ENCODE measurements at regions not wholly inside any gene's neighbourhood (a gene's known extent, or its start where the extent isn't known, plus 50 kb on each side); places are given as distances from the start of the nearest gene placed in this dataset.

DNA sequence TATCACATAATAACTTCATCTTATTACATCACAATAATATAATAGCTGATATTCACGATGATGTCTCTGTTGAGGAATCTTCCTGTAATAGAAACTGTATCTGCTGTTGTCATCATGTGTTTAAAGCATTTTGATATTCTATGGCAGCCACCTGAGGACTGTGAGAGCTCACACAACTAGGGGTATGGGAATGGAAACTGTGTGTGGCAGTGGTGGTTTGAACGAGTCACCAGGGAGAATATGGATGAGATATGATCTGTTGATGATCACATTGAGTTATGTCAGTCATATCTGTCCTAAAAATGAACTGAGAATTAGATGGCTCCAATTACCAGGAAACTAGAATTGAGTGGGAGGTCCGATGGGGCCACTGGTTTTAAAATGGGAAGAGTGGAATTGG lies 169.6 kb downstream of the MID1IP1 start:
- Histone ChIP-seq H3K79me2 (replicated peaks; ENCODE audit: insufficient read depth, low read length) (no peaks in the 10 kb centered on the region), H3K9me3 (ENCODE audit: low read length) (no peaks in the 10 kb centered on the region), H3K9me2 (ENCODE audit: insufficient read depth, low read length) (no peaks in the 10 kb centered on the region), H4K20me1 (ENCODE audit: insufficient read depth) (no peaks in the 10 kb centered on the region), H2AFZ (ENCODE audit: low read depth, low read length) (no peak overlapping the region), H3K27ac (ENCODE audit: low read length) (no peak overlapping the region), H3K36me3 (ENCODE audit: insufficient read depth, low read length) (no peaks in the 10 kb centered on the region), H3K27me3 (ENCODE audit: insufficient read depth, low read depth, low read length) (no peaks in the 10 kb centered on the region), H3K4me2 (ENCODE audit: low read length) (no peak overlapping the region), H3K4me3 (ENCODE audit: low read length) (no peak overlapping the region), H3F3A (ENCODE audit: insufficient read depth, low read length, poor library complexity, severe bottlenecking) (no peaks in the 10 kb centered on the region), H3K9ac (ENCODE audit: low read length) (no peak overlapping the region)
- TF ChIP-seq SMC3 (conservative IDR thresholded peaks at IDR 0.05; ENCODE audit: poor library complexity): no peak
- TF ChIP-seq, protein P1, sequence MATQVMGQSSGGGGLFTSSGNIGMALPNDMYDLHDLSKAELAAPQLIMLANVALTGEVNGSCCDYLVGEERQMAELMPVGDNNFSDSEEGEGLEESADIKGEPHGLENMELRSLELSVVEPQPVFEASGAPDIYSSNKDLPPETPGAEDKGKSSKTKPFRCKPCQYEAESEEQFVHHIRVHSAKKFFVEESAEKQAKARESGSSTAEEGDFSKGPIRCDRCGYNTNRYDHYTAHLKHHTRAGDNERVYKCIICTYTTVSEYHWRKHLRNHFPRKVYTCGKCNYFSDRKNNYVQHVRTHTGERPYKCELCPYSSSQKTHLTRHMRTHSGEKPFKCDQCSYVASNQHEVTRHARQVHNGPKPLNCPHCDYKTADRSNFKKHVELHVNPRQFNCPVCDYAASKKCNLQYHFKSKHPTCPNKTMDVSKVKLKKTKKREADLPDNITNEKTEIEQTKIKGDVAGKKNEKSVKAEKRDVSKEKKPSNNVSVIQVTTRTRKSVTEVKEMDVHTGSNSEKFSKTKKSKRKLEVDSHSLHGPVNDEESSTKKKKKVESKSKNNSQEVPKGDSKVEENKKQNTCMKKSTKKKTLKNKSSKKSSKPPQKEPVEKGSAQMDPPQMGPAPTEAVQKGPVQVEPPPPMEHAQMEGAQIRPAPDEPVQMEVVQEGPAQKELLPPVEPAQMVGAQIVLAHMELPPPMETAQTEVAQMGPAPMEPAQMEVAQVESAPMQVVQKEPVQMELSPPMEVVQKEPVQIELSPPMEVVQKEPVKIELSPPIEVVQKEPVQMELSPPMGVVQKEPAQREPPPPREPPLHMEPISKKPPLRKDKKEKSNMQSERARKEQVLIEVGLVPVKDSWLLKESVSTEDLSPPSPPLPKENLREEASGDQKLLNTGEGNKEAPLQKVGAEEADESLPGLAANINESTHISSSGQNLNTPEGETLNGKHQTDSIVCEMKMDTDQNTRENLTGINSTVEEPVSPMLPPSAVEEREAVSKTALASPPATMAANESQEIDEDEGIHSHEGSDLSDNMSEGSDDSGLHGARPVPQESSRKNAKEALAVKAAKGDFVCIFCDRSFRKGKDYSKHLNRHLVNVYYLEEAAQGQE (IDR thresholded peaks at IDR 0.05; ENCODE audit: borderline replicate concordance): no peak
- no peak for TF ChIP-seq EZH2 (IDR thresholded peaks at IDR 0.05; ENCODE audit: borderline replicate concordance, insufficient read depth, low read length, poor library complexity, severe bottlenecking)
- TF ChIP-seq TAF1 (IDR thresholded peaks at IDR 0.05; ENCODE audit: low read depth): no peak
- TF ChIP-seq RAD21 (conservative IDR thresholded peaks at IDR 0.05): no peak
- TF ChIP-seq POLR2AphosphoS5 (IDR thresholded peaks at IDR 0.05): no peak
- TF ChIP-seq MXI1 (conservative IDR thresholded peaks at IDR 0.05; ENCODE audit: poor library complexity, severe bottlenecking): no peak
- no peak for TF ChIP-seq EP300 (conservative IDR thresholded peaks at IDR 0.05; ENCODE audit: poor library complexity, severe bottlenecking)
- TF ChIP-seq, protein P2, sequence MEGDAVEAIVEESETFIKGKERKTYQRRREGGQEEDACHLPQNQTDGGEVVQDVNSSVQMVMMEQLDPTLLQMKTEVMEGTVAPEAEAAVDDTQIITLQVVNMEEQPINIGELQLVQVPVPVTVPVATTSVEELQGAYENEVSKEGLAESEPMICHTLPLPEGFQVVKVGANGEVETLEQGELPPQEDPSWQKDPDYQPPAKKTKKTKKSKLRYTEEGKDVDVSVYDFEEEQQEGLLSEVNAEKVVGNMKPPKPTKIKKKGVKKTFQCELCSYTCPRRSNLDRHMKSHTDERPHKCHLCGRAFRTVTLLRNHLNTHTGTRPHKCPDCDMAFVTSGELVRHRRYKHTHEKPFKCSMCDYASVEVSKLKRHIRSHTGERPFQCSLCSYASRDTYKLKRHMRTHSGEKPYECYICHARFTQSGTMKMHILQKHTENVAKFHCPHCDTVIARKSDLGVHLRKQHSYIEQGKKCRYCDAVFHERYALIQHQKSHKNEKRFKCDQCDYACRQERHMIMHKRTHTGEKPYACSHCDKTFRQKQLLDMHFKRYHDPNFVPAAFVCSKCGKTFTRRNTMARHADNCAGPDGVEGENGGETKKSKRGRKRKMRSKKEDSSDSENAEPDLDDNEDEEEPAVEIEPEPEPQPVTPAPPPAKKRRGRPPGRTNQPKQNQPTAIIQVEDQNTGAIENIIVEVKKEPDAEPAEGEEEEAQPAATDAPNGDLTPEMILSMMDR (IDR thresholded peaks at IDR 0.05; ENCODE audit: poor library complexity, severe bottlenecking): no peak

DNA sequence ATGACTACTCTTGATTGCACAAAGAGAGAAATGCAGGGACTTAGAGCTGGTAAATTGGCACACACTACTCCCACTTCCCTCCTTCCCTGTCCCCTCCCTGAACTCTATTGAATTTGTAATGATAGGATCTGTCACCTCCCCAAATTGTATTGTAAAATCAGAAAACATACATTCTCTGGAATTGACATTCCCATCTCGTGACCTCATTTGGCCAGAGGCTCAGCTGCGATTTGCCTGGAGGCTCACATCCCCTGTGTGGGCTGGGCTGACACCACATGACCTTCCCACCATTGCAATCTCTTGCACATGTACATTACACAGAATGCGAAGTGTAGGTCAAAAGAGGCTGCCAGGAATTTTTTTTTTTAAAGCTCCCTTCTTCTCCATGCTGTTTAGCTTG lies 172.1 kb downstream of the MID1IP1 start:
- no peaks in the 10 kb centered on the region for H3K79me2 ChIP-seq (replicated peaks; ENCODE audit: insufficient read depth, low read length)
- H3K9ac ChIP-seq (ENCODE audit: low read length): no peak overlapping the region
- H3K9me3 ChIP-seq (ENCODE audit: low read length): no peaks in the 10 kb centered on the region
- H3K27me3 ChIP-seq (ENCODE audit: insufficient read depth, low read depth, low read length): no peaks in the 10 kb centered on the region
- H3F3A ChIP-seq (ENCODE audit: insufficient read depth, low read length, poor library complexity, severe bottlenecking): no peaks in the 10 kb centered on the region
- no peak overlapping the region for H3K4me2 ChIP-seq (ENCODE audit: low read length)
- no peak overlapping the region for H3K27ac ChIP-seq (ENCODE audit: low read length)
- H3K4me3 ChIP-seq (ENCODE audit: low read length): no peak overlapping the region
- no peaks in the 10 kb centered on the region for H3K9me2 ChIP-seq (ENCODE audit: insufficient read depth, low read length)
- TF ChIP-seq, protein P1 (IDR thresholded peaks at IDR 0.05; ENCODE audit: borderline replicate concordance): no peak
- TF ChIP-seq, protein P2 (IDR thresholded peaks at IDR 0.05; ENCODE audit: poor library complexity, severe bottlenecking): no peak
- TF ChIP-seq SMC3 (conservative IDR thresholded peaks at IDR 0.05; ENCODE audit: poor library complexity): no peak
- no peak for TF ChIP-seq RAD21 (conservative IDR thresholded peaks at IDR 0.05)
- TF ChIP-seq TAF1 (IDR thresholded peaks at IDR 0.05; ENCODE audit: low read depth): no peak
- no peak for TF ChIP-seq EP300 (conservative IDR thresholded peaks at IDR 0.05; ENCODE audit: poor library complexity, severe bottlenecking)
- TF ChIP-seq EZH2 (IDR thresholded peaks at IDR 0.05; ENCODE audit: borderline replicate concordance, insufficient read depth, low read length, poor library complexity, severe bottlenecking): no peak
- no peak for TF ChIP-seq MXI1 (conservative IDR thresholded peaks at IDR 0.05; ENCODE audit: poor library complexity, severe bottlenecking)
- TF ChIP-seq POLR2AphosphoS5 (IDR thresholded peaks at IDR 0.05): no peak
- H3K36me3 ChIP-seq (ENCODE audit: insufficient read depth, low read length): no peaks in the 10 kb centered on the region
- H4K20me1 ChIP-seq (ENCODE audit: insufficient read depth): no peaks in the 10 kb centered on the region
- H2AFZ ChIP-seq (ENCODE audit: low read depth, low read length): no peak overlapping the region
